Right atrium auricular region (tissue), 2 donors: ENCODE measurements at regions not wholly inside any gene's neighbourhood (a gene's known extent, or its start where the extent isn't known, plus 50 kb on each side); places are given as distances from the start of the nearest gene placed in this dataset.
A peak's percentile ranks its signal among the peaks of the same experiment; 100 is the strongest.

Source experiments
- DNase-seq: peaks from one replicate; pipeline ENCODE4 v3.0.0-alpha.2; 2019; ENCODE audit warnings: low spot score
- H3K27ac ChIP-seq, 2 donors: fragments of 200-600 bp; sonication (generic); 1 replicate in 1 of 2; 2 replicates in 1 of 2; pipeline ENCODE4 v1.5.1; 2016 to 2019
- H3K27me3 ChIP-seq, 2 donors: fragments of 200-600 bp; sonication (generic); one replicate each; pipeline versions ENCODE4 v1.5.1 to v1.6.0; 2017 to 2019
- H3K36me3 ChIP-seq: fragments of 200-600 bp; sonication (generic); one replicate; pipeline ENCODE4 v1.5.1; 2016
- H3K4me1 ChIP-seq, 2 donors: fragments of 200-600 bp; sonication (generic); one replicate each; pipeline versions ENCODE4 v1.5.1 to v1.6.0; 2017 to 2019
- H3K4me3 ChIP-seq, 2 donors: fragments of 200-600 bp; sonication (generic); 1 replicate in 1 of 2; 2 replicates in 1 of 2; pipeline ENCODE4 v1.5.1; 2017 to 2019; ENCODE audit warnings: mild to moderate bottlenecking in 1 of 2, moderate library complexity in 1 of 2
- H3K9me3 ChIP-seq, 2 donors: fragments of 200-600 bp; sonication (generic); one replicate each; pipeline ENCODE4 v1.5.1; 2019
- CTCF ChIP-seq, 2 donors: fragments of 200-600 bp; sonication (generic); IDR thresholded peaks; one replicate each; pipeline ENCODE4 v1.5.1; 2019; ENCODE audit warnings: antibody characterized with exemption in 2 of 2

GRCh38 chr2:144890828-144891227, 370.9 kb upstream of the ZEB2 start:
- no peak for DNase-seq
- Histone ChIP-seq H3K9me3 (no peaks in the 10 kb centered on the region), H3K36me3 (no peaks in the 10 kb centered on the region), H3K4me3 (no peak overlapping the region), H3K27me3 (no peaks in the 10 kb centered on the region), H3K27ac (no peak overlapping the region), H3K4me1 (peaks cover 0 to 12% of the 10 kb centered on the region in 2 donors)
- peak in 1 of 2 donors; percentile 37 for TF ChIP-seq CTCF (IDR thresholded peaks at IDR 0.05)

- no peaks in the 10 kb centered on the region for H3K27me3 ChIP-seq
Measured at GRCh38 chr2:144889348-144889747, 369.4 kb upstream of the ZEB2 start.

GRCh38 chr2:144886862-144887261, 366.9 kb upstream of the ZEB2 start:
- DNase-seq, result peak; percentile 73
- Histone ChIP-seq H3K27me3 (no peaks in the 10 kb centered on the region), H3K27ac (no peak overlapping the region), H3K4me3 (no peak overlapping the region), H3K4me1 (peaks cover 0 to 12% of the 10 kb centered on the region in 2 donors), H3K36me3 (no peaks in the 10 kb centered on the region), H3K9me3 (no peaks in the 10 kb centered on the region)
- no peak for TF ChIP-seq CTCF (IDR thresholded peaks at IDR 0.05)

More at GRCh38 chr2:144889348-144889747, 369.4 kb upstream of the ZEB2 start:
- no peak for DNase-seq
- TF ChIP-seq CTCF (IDR thresholded peaks at IDR 0.05), result no peak
- H3K4me3 ChIP-seq, result no peak overlapping the region
- no peaks in the 10 kb centered on the region for H3K36me3 ChIP-seq
- H3K27ac ChIP-seq, result no peak overlapping the region
- H3K4me1 ChIP-seq, result peaks cover 0 to 12% of the 10 kb centered on the region in 2 donors
- no peaks in the 10 kb centered on the region for H3K9me3 ChIP-seq

DNA sequence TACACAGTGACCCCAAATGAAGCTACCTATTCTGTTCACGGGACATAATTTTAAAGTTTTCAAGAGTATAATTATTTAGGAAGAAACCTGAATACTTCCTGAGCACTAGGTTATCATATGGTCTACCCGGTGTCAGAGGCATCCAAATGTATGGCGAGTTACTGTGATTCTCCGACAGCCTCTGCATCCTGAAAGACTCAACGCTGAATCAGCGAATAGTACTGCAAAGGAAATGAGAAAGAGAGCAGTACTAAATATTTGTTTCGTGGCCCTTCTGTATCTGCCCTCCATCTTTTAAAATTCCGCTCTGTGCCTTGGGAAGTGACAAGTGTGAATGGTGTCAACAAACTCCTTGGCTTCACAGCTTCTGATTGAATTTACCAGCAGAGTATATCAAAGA, 358.0 kb upstream of the ZEB2 start:
- TF ChIP-seq CTCF (IDR thresholded peaks at IDR 0.05), result no peak
- H3K4me3 ChIP-seq, result no peak overlapping the region
- peaks cover 0 to 6% of the 10 kb centered on the region in 2 donors for H3K4me1 ChIP-seq
- H3K36me3 ChIP-seq, result no peaks in the 10 kb centered on the region
- H3K27me3 ChIP-seq, result no peaks in the 10 kb centered on the region
- no peak for DNase-seq
- H3K27ac ChIP-seq, result no peak overlapping the region
- H3K9me3 ChIP-seq, result no peaks in the 10 kb centered on the region

DNA sequence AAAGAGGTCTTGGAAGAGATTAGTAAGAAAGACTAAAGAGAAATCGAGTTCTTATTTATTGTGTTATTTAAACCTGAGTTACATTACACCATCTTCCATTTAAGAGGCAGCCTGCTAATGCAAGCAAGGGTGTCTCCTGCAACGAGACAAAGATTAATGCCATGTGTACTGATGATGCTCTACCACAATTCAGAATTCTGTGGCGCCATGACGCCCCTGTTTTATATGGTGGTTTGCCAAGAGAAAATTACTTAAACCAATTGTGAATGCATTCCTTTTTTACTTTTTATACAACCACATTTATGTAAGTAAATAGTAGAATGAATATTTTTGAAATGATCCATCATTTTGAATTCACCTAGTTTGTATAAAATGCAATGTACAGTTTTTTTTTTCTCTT, 356.1 kb upstream of the ZEB2 start:
- no peak overlapping the region for H3K27ac ChIP-seq
- no peaks in the 10 kb centered on the region for H3K9me3 ChIP-seq
- DNase-seq, result no peak
- no peak for TF ChIP-seq CTCF (IDR thresholded peaks at IDR 0.05)
- H3K27me3 ChIP-seq, result no peaks in the 10 kb centered on the region
- no peak overlapping the region for H3K4me3 ChIP-seq
- peaks cover 0 to 6% of the 10 kb centered on the region in 2 donors for H3K4me1 ChIP-seq
- H3K36me3 ChIP-seq, result no peaks in the 10 kb centered on the region

DNA sequence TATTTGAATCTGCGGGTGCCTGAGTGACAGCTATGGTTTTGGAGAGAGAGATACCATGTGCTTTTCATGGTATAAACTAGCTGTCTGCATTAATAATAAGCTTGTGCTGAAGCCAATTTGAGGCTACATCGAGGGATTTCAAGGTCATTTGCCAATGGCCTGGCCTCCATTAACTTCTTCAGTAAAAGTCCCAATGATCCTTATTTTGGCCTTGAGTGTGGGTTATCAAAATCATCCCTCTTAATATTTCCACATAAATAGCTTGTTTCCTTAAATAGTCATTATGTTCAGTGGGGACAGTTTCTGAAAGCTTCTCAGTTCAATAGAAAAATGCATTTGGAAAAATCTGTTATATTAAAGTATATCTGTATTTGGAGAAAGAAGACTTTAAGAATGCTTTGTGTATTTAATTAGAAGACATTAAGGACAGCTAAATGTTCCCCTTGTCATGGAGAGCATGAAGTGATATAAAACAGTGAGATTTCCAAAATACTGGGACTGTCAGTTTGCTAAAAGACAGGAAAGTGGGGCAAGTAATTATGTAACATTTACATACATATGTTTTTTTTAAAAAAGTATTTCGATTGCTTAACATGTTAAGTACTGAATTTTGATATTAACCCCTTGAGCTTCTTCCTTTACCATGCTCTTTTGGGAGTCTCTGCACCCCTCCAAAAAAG, 355.5 kb upstream of the ZEB2 start:
- no peak for DNase-seq
- no peaks in the 10 kb centered on the region for H3K36me3 ChIP-seq
- H3K27ac ChIP-seq, result peak overlapping the region; percentile 6 to 28
- peaks cover 0 to 6% of the 10 kb centered on the region in 2 donors for H3K4me1 ChIP-seq
- H3K9me3 ChIP-seq, result no peaks in the 10 kb centered on the region
- H3K4me3 ChIP-seq, result no peak overlapping the region
- no peaks in the 10 kb centered on the region for H3K27me3 ChIP-seq
- TF ChIP-seq CTCF (IDR thresholded peaks at IDR 0.05), result no peak
